ENCODE measurements at regions not wholly inside any gene's neighbourhood (a gene's known extent, or its start where the extent isn't known, plus 50 kb on each side); places are given as distances from the start of the nearest gene placed in this dataset.

DNA sequence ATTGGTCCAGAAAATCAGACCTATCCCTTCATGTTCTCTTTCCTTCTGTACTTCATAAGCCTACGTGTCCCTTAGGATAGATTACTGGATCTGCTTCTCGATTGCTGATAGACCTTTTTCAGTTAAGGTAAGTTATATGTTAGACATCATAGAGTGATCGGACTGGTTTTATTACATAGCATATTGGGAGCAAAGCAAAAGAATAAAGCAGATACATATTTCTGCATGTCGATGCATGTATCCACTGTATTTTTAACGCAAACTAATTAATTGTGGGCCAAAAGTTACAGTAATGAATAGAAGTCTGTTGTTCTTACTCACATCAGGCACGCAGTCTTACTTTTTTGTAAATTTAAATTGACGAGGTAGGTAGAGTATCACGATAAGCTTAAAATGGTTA is 106.4 kb downstream of the SLIT2 start:
- peaks cover 9% of the 10 kb centered on the region for H3K4me1 ChIP-seq (ENCODE audit: insufficient read depth, low read length, poor library complexity, severe bottlenecking)
- POLR2A ChIA-PET, result no interaction called here
- no peak for DNase-seq (ENCODE audit: low spot score)
- no peaks in the 10 kb centered on the region for H3K36me3 ChIP-seq (ENCODE audit: insufficient read depth, low read length)
- no peak overlapping the region for H3K27ac ChIP-seq (ENCODE audit: low read depth, low read length, poor library complexity, severe bottlenecking)
- no peak overlapping the region for H2AFZ ChIP-seq (ENCODE audit: low read length)
- H3K9me3 ChIP-seq (ENCODE audit: low read length), result peaks cover 14% of the 10 kb centered on the region; the same call in 1 of the 2 replicates
- no peaks in the 10 kb centered on the region for H4K20me1 ChIP-seq (ENCODE audit: insufficient read depth, low read length)
- CTCF ChIA-PET (ENCODE audit: unreplicated experiment), result no interaction called here
- TF ChIP-seq, protein P1, sequence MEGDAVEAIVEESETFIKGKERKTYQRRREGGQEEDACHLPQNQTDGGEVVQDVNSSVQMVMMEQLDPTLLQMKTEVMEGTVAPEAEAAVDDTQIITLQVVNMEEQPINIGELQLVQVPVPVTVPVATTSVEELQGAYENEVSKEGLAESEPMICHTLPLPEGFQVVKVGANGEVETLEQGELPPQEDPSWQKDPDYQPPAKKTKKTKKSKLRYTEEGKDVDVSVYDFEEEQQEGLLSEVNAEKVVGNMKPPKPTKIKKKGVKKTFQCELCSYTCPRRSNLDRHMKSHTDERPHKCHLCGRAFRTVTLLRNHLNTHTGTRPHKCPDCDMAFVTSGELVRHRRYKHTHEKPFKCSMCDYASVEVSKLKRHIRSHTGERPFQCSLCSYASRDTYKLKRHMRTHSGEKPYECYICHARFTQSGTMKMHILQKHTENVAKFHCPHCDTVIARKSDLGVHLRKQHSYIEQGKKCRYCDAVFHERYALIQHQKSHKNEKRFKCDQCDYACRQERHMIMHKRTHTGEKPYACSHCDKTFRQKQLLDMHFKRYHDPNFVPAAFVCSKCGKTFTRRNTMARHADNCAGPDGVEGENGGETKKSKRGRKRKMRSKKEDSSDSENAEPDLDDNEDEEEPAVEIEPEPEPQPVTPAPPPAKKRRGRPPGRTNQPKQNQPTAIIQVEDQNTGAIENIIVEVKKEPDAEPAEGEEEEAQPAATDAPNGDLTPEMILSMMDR (conservative IDR thresholded peaks at IDR 0.05; ENCODE audit: low read length), result no peak
- no peak for TF ChIP-seq EZH2phosphoT487 (IDR thresholded peaks at IDR 0.05; ENCODE audit: borderline replicate concordance, low read depth, low read length)
- H3K4me2 ChIP-seq (ENCODE audit: low read length), result no peak overlapping the region
- H3K79me2 ChIP-seq (ENCODE audit: insufficient read depth, low read depth, low read length), result no peaks in the 10 kb centered on the region
- intact Hi-C loops (cut with micrococcal nuclease; ENCODE audit: unreplicated experiment), result no loop called here
- H3K4me3 ChIP-seq (ENCODE audit: low read depth, low read length, poor library complexity, severe bottlenecking), result no peak overlapping the region
- no TSS peak for BruUV-seq (replicated peaks)
- no peaks in the 10 kb centered on the region for H3K9me2 ChIP-seq (ENCODE audit: insufficient read depth, low read length)

DNA sequence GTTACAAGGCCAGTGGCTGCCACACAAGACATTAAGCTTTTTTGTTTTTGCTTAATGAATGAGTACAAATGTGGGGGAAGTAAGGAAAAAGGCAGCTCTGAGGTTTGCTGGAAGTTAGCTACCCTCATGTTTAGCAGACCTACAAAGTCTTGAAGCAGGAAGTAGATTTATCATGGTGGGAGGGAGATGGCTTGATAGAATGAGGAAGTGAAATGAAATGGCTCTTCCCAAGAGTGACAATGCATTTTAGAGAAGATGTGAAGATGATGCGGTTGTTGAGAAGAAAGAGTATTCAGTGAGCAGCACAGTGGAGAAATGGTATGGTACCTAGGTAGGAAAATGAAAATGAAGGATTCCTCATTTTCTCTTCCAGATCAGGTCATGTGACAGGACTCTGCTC is 108.0 kb downstream of the SLIT2 start:
- BruUV-seq (replicated peaks), result no TSS peak
- H4K20me1 ChIP-seq (ENCODE audit: insufficient read depth, low read length), result no peaks in the 10 kb centered on the region
- H3K9me3 ChIP-seq (ENCODE audit: low read length), result peaks cover 14% of the 10 kb centered on the region; the same call in 1 of the 2 replicates
- intact Hi-C loops (cut with micrococcal nuclease; ENCODE audit: unreplicated experiment), result no loop called here
- H3K4me3 ChIP-seq (ENCODE audit: low read depth, low read length, poor library complexity, severe bottlenecking), result no peak overlapping the region
- DNase-seq (ENCODE audit: low spot score), result peak; percentile 58
- H2AFZ ChIP-seq (ENCODE audit: low read length), result peak overlapping the region; percentile 97
- peaks cover 9% of the 10 kb centered on the region for H3K4me1 ChIP-seq (ENCODE audit: insufficient read depth, low read length, poor library complexity, severe bottlenecking)
- no peaks in the 10 kb centered on the region for H3K9me2 ChIP-seq (ENCODE audit: insufficient read depth, low read length)
- ChIA-PET CTCF (ENCODE audit: unreplicated experiment) (no interaction called here), POLR2A (interaction anchor here (0.5 to 1.1 kb wide), 4 partner anchors 9 to 270 kb away, joined by 3 to 4 read pairs (median 4); no protein-coding TSS in a partner anchor)
- TF ChIP-seq, protein P1 (conservative IDR thresholded peaks at IDR 0.05; ENCODE audit: low read length), result no peak
- no peak for TF ChIP-seq EZH2phosphoT487 (IDR thresholded peaks at IDR 0.05; ENCODE audit: borderline replicate concordance, low read depth, low read length)
- H3K27ac ChIP-seq (ENCODE audit: low read depth, low read length, poor library complexity, severe bottlenecking), result no peak overlapping the region
- no peak overlapping the region for H3K4me2 ChIP-seq (ENCODE audit: low read length)
- no peaks in the 10 kb centered on the region for H3K36me3 ChIP-seq (ENCODE audit: insufficient read depth, low read length)
- H3K79me2 ChIP-seq (ENCODE audit: insufficient read depth, low read depth, low read length), result no peaks in the 10 kb centered on the region

DNA sequence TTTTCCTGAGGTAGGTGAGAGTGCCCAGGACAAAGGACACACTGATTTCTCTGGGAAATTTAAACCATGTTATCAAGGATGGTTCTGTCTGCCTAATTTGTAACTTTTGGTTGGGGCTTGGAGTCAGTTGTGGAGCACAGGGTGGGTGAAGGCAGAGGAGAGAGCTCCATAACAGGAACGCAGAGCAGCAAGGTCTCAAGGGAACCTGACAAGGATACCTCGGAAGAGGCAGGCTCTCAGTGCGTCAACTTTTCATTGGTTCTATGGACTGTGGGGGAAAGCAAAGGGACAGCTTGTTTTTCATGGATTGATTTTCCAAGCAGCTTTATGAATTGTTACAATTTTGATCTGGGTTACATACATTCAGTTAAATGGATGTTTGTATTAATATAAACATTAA is 110.4 kb downstream of the SLIT2 start:
- Histone ChIP-seq H2AFZ (ENCODE audit: low read length) (no peak overlapping the region), H4K20me1 (ENCODE audit: insufficient read depth, low read length) (no peaks in the 10 kb centered on the region), H3K36me3 (ENCODE audit: insufficient read depth, low read length) (no peaks in the 10 kb centered on the region), H3K9me2 (ENCODE audit: insufficient read depth, low read length) (no peaks in the 10 kb centered on the region), H3K79me2 (ENCODE audit: insufficient read depth, low read depth, low read length) (no peaks in the 10 kb centered on the region), H3K4me2 (ENCODE audit: low read length) (no peak overlapping the region), H3K27ac (ENCODE audit: low read depth, low read length, poor library complexity, severe bottlenecking) (no peak overlapping the region), H3K9me3 (ENCODE audit: low read length) (peaks cover 14% of the 10 kb centered on the region; the same call in 1 of the 2 replicates), H3K4me3 (ENCODE audit: low read depth, low read length, poor library complexity, severe bottlenecking) (no peak overlapping the region), H3K4me1 (ENCODE audit: insufficient read depth, low read length, poor library complexity, severe bottlenecking) (peaks cover 9% of the 10 kb centered on the region)
- TF ChIP-seq, protein P1 (conservative IDR thresholded peaks at IDR 0.05; ENCODE audit: low read length), result no peak
- no peak for TF ChIP-seq EZH2phosphoT487 (IDR thresholded peaks at IDR 0.05; ENCODE audit: borderline replicate concordance, low read depth, low read length)
- intact Hi-C loops (cut with micrococcal nuclease; ENCODE audit: unreplicated experiment), result no loop called here
- no TSS peak for BruUV-seq (replicated peaks)
- DNase-seq (ENCODE audit: low spot score), result no peak
- ChIA-PET CTCF (ENCODE audit: unreplicated experiment) (no interaction called here), POLR2A (interaction anchor here (0.7 kb wide), 1 partner anchor 12 kb away, joined by 4 read pairs; no protein-coding TSS in a partner anchor)

Measured in OCI-LY7 (cell line).